Middle frontal gyrus (tissue), 1 donor: ENCODE measurements at regions not wholly inside any gene's neighbourhood (a gene's known extent, or its start where the extent isn't known, plus 50 kb on each side); places are given as distances from the start of the nearest gene placed in this dataset.
A peak's percentile ranks its signal among the peaks of the same experiment; 100 is the strongest.

Experiments used
- DNase-seq: peaks from one replicate; pipeline ENCODE4 v3.0.0-alpha.2; 2015; ENCODE audit warnings: low spot score; ENCODE audit errors: extremely low spot score

DNA sequence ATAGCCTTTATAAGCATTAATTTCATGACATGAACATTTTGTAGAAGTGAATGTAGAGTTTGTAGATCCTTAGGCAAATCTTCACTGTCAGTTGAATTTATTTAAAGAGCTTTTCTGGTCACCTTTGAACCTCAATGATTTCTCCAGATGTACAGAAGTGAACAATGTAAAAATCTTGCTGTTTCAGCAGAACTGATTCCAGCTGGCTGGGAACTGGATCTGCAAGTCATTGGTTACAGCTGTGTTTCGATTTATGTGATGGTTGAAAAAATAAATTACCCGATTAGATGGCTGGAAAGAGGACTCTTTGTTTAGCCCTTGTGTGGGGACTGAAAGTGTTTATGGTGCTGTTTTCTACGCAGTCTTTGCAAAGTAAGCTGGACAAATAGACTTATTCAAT lies 849.8 kb downstream of the USP25 start:
- DNase-seq: no peak

DNA sequence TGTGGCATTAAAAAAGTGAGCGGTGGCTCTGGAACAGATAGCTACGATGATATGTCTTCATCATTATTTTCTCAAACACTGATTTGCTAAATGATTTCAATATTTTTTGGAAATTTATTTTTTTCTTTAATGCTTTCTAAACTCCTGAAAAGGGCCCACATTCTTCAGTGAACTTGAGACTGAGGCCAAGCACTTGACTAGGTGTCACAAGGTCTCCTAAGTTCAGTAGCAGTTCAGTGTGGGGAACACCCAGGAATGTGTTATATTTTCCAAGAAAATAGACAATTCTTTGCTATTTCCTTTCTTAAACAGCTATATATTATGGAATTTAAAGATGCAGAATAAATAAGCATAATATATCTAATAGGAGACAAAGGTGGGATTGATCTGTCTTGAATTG lies 850.9 kb downstream of the USP25 start:
- no peak for DNase-seq

DNA sequence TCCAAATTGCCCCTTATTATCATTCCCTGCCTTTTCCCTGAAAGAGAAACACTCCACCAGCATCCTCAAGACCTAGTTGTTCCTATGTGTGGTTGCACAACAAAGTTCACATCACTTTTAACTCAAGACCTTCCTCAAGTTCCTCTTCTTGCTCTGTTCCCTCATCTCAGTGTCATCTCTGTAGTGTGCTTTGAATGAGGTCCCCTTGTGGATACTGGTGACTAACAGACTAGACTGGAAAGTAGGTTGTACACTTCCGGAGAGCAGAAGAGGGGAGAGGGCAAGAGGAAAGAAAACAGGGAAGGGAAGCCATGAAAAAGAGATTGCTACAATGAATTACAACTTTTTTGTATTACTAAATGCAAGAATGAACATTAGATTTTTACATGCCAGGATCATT lies 853.8 kb downstream of the USP25 start:
- no peak for DNase-seq

DNA sequence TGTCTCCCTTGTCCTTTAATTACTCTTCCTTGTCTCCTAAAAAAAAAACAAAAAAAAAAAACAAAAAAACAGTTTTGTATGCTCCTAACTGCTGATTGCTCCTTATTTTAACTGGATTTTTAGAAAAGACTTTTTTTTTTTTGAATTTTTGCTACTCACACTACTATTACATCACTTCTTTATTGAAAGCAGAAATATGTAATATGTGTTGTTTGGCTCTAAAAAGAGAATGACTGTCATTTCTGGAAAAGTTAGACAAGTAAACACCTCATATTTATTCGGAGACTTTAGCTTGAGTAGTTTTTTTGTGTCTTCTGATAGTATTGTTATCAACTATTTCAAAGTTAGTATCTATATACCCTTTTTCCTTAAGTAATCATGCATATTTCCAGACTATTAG lies 855.0 kb downstream of the USP25 start:
- no peak for DNase-seq

DNA sequence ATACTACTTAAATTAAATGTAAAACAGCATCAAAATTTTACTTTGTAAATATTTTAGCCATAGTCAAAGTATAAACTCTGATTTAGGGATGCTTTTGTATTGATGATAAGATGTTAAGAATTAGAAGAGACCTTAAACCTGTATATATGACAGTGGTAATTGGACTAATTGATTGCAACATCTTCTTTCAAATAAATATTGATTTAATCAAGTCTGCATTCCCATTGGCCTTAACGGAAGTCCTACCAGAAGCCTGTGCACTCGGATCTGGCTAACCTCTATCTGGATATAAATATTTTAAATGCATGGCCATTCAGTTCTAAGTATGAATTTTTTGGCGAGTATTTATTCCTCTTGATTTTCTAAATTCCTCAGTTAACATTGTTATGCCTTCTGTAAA lies 856.1 kb downstream of the USP25 start:
- no peak for DNase-seq

DNA sequence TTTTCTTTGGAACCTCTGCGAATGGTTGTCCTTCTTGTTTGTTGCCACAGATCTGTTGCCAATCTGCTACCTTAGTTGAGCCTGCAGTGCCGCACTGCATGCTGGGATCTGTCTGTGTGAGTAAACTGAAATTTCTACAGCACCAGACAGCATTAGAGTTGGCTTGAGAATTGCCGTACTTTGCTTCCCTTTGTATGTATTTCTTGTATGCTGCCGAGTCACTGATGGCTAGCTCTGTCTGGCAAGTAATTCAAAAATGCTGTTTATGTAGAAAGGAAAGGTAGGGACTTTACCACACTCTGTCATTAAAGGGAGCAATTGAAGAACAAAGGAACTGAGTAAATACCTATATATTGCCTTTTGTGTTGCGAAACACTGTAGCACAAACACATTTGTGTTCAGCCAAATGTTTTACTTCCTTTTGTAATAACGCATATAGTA lies 857.4 kb downstream of the USP25 start:
- no peak for DNase-seq

DNA sequence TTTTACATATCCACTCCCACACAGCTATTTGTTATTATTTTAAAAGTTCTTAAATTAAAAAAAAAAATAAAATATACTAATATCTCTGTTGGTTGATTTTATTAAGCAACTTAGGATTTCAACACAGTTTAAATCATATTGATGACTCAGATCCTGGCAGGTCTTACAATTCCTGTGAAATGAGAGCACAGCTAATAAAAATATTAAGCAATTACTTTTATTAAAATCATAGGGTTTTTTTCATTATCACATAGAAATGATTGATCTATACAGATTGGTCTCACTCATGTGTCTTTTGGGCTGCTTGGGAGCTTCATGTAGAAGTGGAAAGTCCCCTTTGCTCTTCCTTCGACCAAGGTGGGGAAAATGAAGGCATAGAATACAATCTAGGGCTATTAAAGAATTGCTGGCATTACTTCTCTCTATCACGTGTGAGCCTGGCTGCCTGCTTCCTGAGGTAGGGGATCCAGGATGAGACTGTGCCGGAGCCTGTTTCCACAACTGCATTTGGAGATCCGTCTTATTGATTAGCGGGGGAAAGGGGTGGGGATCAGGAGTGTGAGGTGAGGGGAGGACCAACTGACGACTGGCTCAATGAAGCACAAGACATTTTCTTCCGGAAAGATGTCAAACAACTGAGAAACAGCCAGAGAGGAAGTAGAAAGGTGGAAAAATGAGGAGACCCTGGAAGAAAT lies 858.0 kb downstream of the USP25 start:
- DNase-seq: no peak

DNA sequence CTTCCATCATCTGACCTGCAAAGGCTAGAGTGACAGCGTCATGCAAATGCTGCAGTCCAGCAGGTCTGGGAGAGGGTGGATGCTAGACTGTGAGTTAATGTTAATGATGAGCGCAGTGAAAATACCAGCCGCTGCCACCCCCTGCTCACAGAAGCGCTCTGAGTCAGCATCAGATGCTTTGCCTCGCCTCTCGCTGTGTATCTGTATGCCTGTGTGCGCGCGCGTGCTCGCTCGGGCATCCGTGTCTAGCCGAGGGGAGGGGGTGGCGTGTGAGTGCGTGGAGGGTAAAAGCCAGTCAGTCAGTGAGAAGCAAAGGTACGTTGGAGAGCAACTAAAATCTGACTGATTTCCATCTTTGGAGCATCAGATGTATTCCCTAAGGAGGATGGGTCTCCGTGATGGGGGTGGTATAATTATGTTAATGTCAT lies 858.7 kb downstream of the USP25 start:
- peak; percentile 77 for DNase-seq

DNA sequence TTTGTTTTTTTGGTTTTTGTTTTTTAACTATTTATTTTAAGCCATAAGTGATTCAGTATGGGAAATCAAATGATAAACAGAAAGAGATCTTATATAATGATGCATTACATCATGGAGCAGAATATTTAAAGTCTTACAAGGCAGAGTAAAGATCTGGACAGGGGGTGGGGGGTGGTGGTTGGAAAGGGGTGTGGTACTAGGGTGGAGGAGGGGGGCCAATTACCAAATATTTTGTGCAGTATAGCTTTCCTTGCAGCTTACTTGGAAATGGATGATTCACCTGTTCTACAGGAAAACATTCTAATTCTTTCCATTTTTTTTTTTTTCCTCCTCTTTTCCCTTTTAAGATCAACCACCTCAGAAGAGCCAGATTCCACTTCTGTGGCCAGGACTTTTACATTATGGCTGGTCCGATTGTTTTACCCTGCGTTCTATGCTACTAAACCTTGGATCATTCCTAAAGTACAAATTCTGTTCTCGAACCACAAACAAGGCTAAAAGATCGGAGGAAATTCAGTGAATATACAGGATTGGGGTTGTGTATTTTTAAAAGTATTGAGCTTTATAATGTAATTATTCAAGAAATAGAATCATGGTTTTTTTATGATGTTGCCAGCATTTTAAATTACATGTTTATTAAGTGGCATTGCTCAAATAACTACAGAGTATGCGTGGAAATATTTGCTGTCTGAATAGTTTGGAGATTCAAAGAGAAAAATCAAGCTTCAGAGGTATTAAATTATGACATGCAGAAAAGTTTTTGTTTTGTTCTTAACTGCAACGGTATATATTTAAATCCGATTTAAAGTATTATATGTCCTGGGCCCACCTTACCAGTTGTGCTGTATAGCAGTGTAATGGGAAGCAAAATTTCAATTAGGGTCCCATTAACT lies 859.5 kb downstream of the USP25 start:
- DNase-seq: no peak

DNA sequence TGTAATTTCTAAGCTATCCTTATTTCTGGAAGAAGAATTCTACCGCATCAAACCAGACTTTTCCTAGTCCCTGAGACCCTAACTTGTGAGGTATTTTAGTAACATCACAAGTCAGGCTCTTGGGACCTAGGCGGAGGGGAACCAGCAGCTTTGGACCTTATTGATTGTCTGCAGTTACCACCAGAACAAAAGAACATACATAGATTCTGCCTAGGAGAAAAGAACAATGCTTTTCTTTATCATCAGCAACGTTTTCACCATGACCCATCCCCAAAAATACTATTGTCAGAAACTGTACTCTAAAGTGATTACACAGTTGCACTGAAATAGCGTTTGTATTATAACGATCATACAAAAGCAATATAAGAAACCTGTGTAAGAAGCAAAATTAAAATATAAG lies 860.4 kb downstream of the USP25 start:
- DNase-seq: no peak

DNA sequence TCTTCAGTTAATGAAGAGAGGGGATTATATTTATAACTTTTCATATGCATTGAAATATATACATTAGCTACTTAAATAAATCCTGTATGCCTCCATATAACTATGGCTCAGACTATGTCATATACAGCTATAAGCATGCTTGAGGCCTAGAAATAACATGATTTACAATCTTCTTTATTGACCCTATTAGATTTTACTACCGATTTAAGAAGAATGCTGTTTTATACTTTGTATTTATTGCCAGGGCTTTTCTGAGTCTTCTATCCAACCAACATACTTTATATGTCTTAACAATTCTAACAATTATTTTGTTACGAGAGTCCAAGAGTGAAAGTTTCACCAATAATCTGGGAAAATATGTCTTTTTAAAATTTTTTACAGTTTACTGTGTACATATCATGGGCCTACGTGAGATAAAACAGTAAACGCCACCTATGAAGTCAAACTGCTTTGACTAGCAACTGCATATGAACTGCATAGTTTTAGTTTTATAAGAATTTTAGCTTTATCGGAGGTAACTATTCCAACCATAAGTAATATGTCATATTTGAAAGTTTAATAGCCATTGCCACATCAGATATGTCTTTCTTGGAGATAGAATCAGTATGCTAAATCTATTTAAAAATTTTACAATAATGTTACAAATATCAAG lies 861.0 kb downstream of the USP25 start:
- no peak for DNase-seq

DNA sequence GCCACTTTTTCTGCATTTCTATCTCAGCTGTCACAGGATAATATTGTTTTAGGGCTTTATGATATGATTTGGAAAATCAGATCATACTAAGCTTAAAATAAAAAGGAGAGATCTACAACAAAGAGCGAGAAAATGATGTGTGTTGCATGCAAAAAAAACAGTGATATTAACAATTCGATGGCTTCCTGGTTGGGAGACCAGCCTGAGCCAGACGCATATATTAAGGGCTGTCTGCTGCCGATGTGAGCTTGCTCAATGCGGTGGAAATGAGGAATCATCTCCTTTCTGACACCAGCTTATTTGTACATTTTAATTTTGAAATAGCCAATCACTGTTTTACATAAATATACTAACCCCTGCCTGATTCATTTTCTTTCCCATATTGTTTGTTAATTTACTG lies 862.6 kb downstream of the USP25 start:
- DNase-seq: no peak

DNA sequence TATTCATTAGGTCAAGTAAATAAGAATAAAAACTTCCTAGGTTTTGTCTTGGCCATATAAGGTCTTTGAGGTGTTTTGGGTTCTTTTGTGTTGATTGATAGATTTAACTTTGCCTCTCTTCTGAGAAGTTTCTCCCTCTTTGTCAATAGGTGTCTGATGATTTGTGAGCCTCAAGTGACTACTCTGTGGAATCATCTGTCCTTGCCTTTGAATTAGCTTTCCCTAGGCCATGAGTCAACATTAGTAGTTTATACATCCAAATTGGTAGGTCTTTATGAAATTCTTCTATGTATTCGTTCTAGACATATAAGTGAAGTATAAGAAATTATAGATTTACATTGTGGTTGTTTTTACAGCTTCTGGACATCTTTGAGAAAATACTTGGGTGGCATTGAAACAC lies 864.4 kb downstream of the USP25 start:
- DNase-seq: no peak

DNA sequence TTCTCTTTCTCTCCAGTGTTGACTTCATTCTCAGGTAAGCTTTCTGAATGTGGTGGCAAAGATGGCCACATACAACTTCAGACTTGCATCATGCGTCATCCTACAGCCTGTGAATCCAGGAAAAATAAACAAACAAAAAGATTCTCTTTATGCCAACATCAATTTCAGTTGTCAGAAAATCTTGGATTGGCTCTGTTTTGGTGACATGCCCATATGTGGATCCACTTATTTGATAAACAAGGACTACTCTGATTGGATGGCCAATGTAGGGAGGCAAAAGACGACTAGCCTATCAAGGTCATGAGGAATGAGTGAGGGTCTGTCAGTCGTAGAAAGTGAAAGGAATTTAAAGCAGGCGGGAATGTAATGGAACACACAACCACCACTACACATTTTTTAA lies 866.6 kb downstream of the USP25 start:
- DNase-seq: no peak

DNA sequence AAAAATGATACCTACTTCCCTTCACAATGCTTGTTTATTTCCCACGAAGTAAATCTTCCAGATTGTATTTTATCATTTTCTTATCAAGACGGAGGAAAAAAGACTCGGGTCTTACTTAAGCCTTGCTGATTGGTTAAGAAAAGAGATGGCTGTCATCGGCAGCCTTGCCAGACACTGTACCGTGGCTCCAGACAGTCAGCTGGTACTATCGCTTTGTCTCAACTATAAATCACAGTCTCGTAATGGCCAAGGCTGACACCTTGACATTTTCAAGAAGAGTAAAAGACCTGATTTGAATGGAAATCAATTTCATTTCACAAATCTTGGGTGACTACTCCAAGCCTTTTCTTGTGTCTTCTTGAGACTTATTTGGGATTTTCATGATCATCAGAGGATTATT lies 868.0 kb downstream of the USP25 start:
- no peak for DNase-seq

DNA sequence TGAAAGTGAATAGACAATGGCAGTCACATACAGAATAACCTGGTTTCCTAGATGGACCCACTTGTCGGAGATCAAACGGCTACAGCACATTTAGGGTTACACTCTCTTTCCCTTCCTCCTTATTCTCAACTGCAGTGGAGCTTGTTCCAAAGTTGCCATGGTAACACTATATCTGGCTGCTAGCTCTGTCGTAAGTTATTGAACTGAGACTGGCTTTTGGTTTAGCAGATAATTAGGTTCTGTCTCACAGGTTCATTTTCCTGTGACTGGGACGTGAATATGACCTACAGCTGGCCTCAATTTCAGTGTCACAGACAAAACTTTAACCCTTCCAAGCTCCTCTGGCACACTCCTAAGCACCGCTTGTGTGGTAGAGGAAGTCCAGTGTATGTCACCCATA lies 875.8 kb downstream of the USP25 start:
- no peak for DNase-seq

DNA sequence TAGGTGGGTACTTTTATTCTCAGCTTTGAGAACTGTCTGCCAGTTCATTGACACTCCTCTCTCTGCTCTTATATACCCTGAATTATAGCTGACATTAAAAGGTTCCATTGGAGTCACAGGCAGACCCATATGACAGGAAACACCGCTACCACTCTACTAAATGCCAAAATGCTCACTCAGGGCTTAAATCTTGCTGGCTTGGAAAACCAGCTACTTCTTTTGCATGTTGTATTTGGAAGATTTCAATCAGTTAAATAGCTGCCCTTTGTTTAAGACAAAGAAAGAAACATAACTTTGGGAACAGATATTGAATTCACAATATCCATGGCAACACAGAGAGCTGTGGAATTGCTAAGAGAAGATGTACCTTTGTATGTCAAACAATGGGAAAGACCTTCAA lies 876.5 kb downstream of the USP25 start:
- no peak for DNase-seq

DNA sequence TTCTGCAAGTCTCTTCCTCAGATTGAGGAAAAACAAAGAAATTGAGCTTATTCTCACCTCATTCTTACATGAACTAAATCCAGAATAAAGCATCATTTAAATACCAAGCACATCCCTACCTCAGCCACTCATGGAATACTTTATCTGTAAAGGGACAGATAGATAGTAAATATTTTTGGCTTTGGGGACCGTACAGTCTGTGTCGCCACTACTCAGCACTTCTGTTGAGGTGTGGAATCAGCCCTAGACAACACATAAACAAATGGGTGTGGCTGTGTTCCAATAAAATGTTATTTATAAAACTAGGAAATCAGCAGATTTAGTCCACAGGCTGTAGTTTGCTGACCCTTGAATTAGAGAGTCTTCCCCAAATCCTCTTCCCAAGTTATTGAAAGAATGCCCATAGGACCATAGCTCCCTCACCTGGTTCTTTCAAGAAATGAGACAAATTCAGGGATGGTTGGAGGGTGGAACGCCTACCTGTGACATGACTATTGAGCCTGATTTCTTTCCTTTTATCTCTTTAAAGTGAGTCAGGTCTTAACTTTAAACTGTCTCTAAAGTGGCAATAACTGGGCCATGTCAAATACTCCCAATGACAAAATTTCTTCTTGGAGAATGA lies 878.5 kb downstream of the USP25 start:
- no peak for DNase-seq

DNA sequence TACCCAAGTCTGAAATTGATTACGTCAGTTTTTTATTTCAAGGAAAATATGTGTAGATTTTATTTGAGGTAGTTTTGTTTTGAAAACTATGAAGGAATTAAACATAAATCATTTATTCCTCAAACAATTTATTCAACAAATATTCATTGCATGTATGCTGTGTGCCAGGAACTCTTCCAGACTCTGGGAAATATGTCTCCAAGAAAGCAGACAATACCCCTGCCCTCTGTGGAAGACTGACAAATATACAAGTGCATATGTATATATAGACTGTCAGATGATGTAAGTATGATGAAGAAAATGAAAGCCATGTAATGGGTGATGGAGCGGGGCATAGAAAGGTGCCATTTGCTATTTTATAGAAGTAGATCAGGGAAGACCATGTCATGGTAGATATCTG lies 889.5 kb downstream of the USP25 start:
- DNase-seq: no peak

DNA sequence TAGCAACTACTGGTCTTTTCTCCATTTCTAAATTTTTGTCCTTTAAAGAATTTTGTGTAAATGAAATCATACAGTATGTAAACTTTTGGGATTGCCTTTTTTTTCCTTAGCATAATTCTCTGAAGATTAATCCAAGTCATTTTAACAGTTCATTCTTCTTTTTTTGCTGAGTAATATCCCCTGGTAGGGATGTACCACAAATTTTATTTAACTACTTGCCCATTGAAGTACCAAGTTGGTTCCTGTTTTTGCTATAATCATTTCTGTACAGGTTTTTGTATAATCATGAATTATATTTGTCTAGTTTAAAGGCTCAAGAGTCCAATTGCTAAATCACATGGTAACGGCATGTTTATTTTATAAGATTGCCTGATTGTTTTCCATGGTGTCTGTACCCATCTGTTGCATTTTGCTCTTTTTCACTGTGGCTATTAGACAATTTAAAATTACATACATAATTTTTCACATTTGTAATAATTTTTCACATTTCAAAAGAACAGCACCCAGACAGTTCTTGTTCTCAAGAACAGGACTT lies 891.1 kb downstream of the USP25 start:
- DNase-seq: no peak

DNA sequence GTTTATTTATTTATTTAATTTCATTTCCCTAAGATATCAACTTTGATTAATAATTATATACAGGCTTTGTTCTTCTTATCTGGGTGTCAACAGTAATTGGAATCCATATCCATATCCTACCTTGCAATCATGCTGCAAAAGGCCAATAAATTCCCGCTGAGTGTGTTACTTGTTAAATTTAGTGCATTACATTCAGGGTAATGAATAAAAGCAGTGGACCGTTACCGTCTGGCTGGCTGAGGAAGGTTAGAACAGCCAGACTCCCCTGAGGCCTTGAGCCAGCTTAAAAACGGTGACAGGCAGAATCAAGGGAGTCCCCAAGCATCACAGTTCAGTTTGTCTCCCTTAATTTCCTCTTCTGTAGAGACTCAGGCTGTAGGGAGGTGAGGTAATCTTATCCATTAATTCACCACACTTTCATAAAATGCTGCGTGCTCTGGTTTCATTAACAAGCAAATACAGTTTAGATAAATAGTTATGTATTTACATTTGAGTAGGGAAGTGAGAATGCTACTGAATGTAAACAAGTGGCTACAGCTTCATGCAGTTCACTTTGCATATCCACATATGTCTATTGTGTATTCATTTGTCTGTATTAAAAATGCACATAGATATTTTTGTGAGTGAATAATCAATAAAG lies 888.2 kb upstream of the CXADR start:
- no peak for DNase-seq
